Neuron (in vitro differentiated cells): ENCODE measurements at regions not wholly inside any gene's neighbourhood (a gene's known extent, or its start where the extent isn't known, plus 50 kb on each side); places are given as distances from the start of the nearest gene placed in this dataset.

Source experiments
- H2AFZ ChIP-seq: one replicate; pipeline ENCODE4 v1.6.1; 2013; ENCODE audit warnings: low read depth, mild to moderate bottlenecking, inconsistent platforms, low read length, moderate library complexity
- H3K27me3 ChIP-seq: one replicate; pipeline ENCODE4 v1.6.1; 2013; ENCODE audit warnings: low read length; ENCODE audit not compliant: insufficient read depth
- H3K36me3 ChIP-seq: one replicate; pipeline ENCODE4 v1.6.1; 2013; ENCODE audit warnings: low read length; ENCODE audit not compliant: insufficient read depth
- H3K4me1 ChIP-seq: one replicate; pipeline ENCODE4 v1.6.1; 2013; ENCODE audit warnings: low read length; ENCODE audit not compliant: insufficient read depth
- H3K4me3 ChIP-seq: 2 replicates; pipeline ENCODE4 v1.5.1; 2013; ENCODE audit warnings: mild to moderate bottlenecking, low read length, moderate library complexity
- H3K9me3 ChIP-seq: one replicate; pipeline ENCODE4 v1.6.1; 2013; ENCODE audit warnings: low read length

DNA sequence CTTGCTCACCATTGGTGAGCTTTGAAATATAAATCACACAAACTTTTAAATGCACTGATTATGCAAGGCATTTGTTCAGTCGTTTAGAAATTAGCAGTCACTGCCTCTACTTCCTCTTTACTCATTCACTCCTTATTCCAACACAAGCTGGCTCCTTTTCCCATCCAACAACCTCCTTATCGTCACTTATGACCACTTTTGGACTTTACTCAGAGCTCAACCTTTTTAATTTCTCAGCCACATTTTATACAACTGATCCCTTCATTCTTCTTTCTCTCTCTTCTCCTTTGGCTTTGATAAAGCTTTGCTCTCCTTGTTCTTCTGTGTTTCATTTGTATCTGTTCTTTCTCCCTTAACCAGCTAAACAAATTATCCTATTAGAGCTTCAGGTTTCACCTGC, 126.4 kb upstream of the PLEKHA5 start:
- Histone ChIP-seq H3K27me3 (no peaks in the 10 kb centered on the region), H3K36me3 (no peaks in the 10 kb centered on the region), H3K9me3 (no peaks in the 10 kb centered on the region), H3K4me3 (no peak overlapping the region), H2AFZ (no peak overlapping the region), H3K4me1 (peaks cover 11% of the 10 kb centered on the region)

DNA sequence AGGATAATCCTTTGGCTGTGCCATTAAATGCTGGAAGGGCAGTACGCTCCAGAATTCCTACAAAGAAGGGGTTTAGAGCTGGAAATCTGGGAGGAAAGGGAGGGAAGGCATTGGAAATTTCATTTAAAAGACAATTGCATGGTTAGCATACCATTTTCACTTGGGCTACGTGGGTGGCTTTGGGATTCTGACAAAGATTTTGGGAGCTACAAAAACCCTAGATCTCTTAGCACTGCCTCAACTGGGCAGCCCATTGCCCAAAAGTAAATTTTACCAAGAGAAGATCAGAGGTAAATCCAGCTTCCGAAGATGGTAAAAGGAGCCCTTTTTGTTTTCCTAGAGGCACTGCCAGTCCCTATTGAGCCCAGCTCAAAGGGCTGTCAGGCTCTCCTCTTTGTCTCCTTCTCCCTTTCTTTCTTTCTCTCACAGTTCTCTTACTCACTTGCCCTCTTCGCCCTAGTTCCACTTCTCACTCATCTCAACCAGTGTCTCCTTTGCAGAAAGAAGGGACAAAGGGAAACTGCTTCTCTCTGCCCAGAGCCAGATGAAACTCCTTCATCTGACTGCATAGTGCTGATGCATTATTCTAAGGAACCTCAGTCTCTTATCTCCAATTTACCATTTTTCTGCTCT, 125.4 kb upstream of the PLEKHA5 start:
- H3K36me3 ChIP-seq, result no peaks in the 10 kb centered on the region
- H3K4me3 ChIP-seq, result no peak overlapping the region
- H3K4me1 ChIP-seq, result peaks cover 7% of the 10 kb centered on the region
- H3K9me3 ChIP-seq, result no peaks in the 10 kb centered on the region
- no peak overlapping the region for H2AFZ ChIP-seq
- H3K27me3 ChIP-seq, result no peaks in the 10 kb centered on the region

DNA sequence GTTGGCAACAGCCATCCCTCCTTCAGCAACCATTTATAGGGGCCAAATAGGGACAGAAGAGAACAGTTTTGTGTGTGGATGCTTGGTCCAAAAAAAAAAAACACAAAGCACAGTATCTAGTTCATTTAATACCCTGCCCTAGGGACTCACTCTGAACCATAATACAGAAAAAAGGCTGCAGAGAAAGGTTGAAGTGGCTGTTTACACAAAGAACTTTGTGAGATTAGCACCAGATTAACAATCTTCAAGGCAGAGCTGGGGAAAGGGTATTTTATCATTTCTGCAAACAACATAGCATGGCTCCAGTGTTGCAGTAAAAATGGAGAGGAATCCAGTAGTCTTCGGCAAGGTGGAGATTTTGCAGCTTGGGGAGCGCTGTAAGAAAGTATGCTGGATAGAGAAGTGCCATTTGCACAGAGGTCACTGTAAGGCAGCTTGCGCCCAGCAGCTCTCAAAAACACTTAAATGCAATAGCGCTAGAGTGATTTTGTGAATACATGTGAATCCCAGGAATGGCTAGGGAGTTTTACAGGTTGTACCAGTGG, 124.2 kb upstream of the PLEKHA5 start:
- H3K4me3 ChIP-seq, result no peak overlapping the region
- H3K4me1 ChIP-seq, result peaks cover 7% of the 10 kb centered on the region
- H3K9me3 ChIP-seq, result no peaks in the 10 kb centered on the region
- H3K27me3 ChIP-seq, result no peaks in the 10 kb centered on the region
- H2AFZ ChIP-seq, result no peak overlapping the region
- no peaks in the 10 kb centered on the region for H3K36me3 ChIP-seq

DNA sequence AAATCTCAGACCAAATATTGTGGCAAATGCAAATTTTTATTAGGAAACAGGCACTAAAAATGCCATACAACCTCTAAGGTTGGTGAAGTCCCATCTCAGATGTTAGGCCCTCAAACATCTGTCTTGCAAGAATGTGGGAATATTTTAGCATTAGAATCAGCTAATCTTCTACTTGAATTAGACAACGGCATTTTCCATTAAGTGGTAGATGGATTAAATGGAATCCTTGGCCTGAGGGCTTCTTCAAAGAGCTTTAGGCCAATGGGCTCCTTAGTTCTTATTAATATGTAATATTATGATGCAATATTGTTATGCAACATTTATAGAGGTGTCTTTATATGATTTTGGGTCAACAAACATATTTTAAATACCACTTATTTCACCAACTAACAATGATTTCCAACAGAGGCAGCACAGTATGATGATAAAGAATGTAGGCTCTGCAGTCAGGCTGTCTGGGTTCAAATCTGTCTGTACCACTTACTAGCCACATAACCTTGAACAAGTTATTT, 122.9 kb upstream of the PLEKHA5 start:
- no peak overlapping the region for H2AFZ ChIP-seq
- H3K36me3 ChIP-seq, result no peaks in the 10 kb centered on the region
- no peaks in the 10 kb centered on the region for H3K9me3 ChIP-seq
- peaks cover 7% of the 10 kb centered on the region for H3K4me1 ChIP-seq
- H3K27me3 ChIP-seq, result no peaks in the 10 kb centered on the region
- no peak overlapping the region for H3K4me3 ChIP-seq

DNA sequence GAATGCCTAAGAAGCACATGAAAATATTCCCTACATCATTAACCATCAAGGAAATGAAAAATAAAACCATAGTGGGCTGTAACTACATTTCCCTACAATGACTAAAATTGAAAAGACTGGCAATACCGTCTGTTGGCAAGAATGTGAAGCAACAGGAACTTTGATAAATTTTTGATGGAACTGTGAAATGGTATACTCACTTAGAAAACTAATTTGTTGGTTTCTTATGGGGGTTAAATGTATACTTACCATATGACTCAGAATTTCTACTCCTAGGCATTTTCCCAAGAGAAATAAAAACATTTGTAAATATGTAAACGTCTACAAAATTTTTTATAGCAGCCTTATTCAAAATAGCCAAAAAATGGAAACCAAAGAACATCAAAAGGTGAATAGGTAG, 121.4 kb upstream of the PLEKHA5 start:
- peaks cover 7% of the 10 kb centered on the region for H3K4me1 ChIP-seq

DNA sequence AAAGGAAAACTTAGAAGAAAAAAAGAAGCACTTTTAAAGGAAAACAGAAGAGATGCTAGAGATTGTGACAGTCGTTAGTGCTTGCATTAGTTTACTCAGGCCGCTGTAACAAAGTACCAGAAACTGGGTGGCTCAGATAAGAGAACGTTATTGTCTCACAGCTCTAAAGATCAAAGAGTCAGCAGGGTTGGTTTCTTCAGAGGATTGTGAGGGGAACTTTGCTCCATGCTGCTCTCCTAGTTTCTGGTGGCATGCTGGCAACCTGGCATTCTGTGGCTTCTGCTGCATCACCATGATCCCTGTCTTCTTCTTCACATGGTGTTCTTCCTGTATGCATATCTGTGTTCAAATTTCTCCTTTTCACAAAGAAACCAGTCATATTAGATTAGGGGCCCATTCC, 119.4 kb upstream of the PLEKHA5 start:
- H3K4me3 ChIP-seq, result no peak overlapping the region
- H3K27me3 ChIP-seq, result no peaks in the 10 kb centered on the region
- no peaks in the 10 kb centered on the region for H3K9me3 ChIP-seq
- H2AFZ ChIP-seq, result no peak overlapping the region
- H3K4me1 ChIP-seq, result no peaks in the 10 kb centered on the region
- no peaks in the 10 kb centered on the region for H3K36me3 ChIP-seq

More for the DNA sequence above, 121.4 kb upstream of the PLEKHA5 start:
- H3K27me3 ChIP-seq, result no peaks in the 10 kb centered on the region
- H3K4me3 ChIP-seq, result no peak overlapping the region
- no peak overlapping the region for H2AFZ ChIP-seq
- H3K9me3 ChIP-seq, result no peaks in the 10 kb centered on the region
- H3K36me3 ChIP-seq, result no peaks in the 10 kb centered on the region

DNA sequence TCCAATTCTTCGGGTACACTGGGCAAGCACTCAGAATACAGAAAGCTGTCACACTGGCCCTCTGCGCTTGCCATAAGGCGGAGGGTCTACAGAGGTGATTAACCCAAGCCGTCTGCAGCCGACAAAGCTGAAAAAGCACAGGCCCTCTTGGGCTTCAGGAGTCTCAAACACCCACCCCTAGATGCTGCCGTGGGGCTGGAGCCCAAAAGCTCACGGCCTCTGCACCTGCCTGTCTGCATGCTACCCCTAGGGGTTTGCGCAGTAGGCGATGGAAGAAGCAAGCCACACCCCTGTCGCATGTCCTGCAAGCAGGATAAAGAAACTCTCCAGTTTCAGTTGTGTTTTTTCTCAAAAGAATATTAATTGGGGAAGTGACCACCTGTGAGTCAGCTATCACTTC, 118.8 kb upstream of the PLEKHA5 start:
- Histone ChIP-seq H2AFZ (no peak overlapping the region), H3K4me3 (no peak overlapping the region), H3K27me3 (no peaks in the 10 kb centered on the region), H3K9me3 (no peaks in the 10 kb centered on the region), H3K36me3 (no peaks in the 10 kb centered on the region), H3K4me1 (no peaks in the 10 kb centered on the region)

DNA sequence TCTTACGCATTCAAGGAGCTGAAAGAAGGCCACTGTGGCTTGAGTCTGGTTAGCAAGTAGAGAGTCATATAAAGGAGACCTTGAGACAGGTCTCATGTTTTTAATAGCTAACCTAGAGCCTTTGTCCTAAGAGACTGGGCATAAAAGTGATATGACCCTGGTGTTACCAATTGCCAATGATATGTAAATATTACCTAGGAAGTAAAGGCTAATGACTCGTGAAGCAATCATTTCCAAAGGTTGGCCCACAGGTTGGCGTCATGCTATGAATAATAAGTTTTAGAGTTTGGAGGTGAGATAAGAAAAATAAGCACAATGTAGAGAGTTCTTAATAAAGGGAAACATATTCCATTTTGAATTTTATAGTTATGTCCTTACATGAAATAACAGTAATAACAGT, 116.6 kb upstream of the PLEKHA5 start:
- no peaks in the 10 kb centered on the region for H3K27me3 ChIP-seq
- H3K36me3 ChIP-seq, result no peaks in the 10 kb centered on the region
- no peak overlapping the region for H2AFZ ChIP-seq
- H3K4me1 ChIP-seq, result no peaks in the 10 kb centered on the region
- no peak overlapping the region for H3K4me3 ChIP-seq
- no peaks in the 10 kb centered on the region for H3K9me3 ChIP-seq

DNA sequence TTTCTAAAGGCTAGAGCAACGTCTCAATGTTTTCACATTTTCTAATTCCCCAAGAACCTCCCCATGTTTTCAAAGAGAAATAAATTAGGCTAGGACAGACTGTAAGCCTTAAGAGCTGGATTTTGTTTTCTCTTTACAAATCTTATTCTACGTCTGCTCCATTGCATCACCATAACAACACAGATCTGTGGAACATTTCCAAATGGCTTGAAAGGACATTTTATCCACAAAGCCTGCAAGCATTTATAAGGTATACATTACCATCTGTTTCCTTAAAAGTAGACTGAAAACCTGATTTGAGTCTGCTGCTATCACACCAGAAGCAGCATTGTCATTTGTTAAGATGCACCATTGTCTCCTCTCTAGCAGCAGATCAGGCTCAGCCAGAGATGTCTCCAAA, 115.3 kb upstream of the PLEKHA5 start:
- H2AFZ ChIP-seq, result no peak overlapping the region
- H3K4me3 ChIP-seq, result no peak overlapping the region
- H3K4me1 ChIP-seq, result no peaks in the 10 kb centered on the region
- no peaks in the 10 kb centered on the region for H3K27me3 ChIP-seq
- H3K9me3 ChIP-seq, result no peaks in the 10 kb centered on the region
- no peaks in the 10 kb centered on the region for H3K36me3 ChIP-seq

DNA sequence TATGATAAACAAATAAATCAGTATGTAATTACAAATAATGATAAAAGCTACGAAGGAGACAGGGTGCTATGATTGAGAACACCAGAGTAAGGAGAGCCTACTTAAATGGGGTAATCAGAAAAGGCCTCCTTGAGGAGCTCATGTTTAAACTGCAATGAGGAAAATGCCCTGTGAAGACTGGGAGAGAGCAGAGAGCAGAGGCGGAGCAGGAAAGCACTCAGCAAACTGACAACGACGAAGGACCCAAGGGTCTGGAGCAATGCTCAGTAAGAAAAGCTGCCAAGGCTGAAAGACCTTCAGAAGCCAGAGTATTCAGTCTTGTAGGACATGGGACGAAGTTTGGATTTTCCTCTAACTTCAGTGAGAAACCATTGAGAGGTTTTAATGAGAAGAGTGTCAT, 114.2 kb upstream of the PLEKHA5 start:
- H3K36me3 ChIP-seq, result no peaks in the 10 kb centered on the region
- H3K4me3 ChIP-seq, result no peak overlapping the region
- no peaks in the 10 kb centered on the region for H3K9me3 ChIP-seq
- no peaks in the 10 kb centered on the region for H3K27me3 ChIP-seq
- no peak overlapping the region for H2AFZ ChIP-seq
- H3K4me1 ChIP-seq, result no peaks in the 10 kb centered on the region

DNA sequence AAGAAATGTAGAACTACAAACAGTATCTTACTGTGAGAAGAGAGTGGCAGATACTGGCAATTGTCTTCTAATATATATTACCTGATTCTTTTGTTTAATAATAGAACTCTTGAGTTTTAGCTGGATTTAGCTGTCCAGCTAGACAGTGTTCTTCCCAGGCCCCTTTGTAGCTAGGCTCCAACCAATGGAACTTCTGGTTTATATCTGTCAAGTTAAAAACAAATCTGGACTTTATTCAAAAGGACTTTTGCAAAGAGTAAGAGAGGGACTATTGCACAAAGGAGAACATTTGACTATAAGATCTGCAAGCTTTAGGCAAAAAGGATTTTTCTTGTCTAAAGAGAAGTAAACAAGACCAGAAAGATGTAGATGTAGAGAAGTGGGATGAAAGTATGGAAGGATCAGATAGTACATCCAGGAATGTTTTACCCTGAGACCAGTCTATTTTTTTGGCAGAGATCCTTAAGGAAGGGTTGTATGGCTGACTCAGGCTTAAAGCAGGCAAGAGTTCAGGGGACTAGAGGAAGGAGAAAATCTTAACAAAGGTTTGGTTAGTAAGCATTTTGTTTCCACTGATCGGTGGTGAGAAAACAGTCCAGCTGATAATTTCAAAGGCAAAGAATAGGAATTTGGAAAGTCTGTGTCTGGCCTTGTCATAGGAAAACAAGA, 111.1 kb upstream of the PLEKHA5 start:
- Histone ChIP-seq H3K36me3 (no peaks in the 10 kb centered on the region), H3K4me1 (no peaks in the 10 kb centered on the region), H3K4me3 (no peak overlapping the region), H3K9me3 (no peaks in the 10 kb centered on the region), H3K27me3 (no peaks in the 10 kb centered on the region), H2AFZ (no peak overlapping the region)

DNA sequence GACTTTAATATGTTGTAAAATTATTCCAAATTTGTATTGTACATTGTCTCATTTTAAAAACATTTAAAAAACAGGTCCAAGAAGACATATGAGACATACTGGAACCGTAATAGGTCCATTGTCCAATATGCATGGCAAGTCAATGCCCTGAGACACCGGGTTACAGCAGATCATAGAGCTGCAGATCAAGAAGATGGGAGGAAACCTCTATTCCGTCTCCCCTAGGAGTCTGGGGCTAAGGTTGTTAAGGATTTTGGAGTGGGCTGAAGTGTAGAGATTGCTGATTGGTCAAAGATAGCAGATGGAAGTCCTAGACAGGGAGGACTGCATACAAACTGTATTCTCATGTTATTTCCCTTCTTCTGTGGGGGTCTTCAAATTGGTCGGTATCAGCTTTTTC, 108.3 kb upstream of the PLEKHA5 start:
- Histone ChIP-seq H3K27me3 (no peaks in the 10 kb centered on the region), H2AFZ (no peak overlapping the region), H3K4me1 (peaks cover 8% of the 10 kb centered on the region), H3K36me3 (no peaks in the 10 kb centered on the region), H3K4me3 (no peak overlapping the region), H3K9me3 (no peaks in the 10 kb centered on the region)

DNA sequence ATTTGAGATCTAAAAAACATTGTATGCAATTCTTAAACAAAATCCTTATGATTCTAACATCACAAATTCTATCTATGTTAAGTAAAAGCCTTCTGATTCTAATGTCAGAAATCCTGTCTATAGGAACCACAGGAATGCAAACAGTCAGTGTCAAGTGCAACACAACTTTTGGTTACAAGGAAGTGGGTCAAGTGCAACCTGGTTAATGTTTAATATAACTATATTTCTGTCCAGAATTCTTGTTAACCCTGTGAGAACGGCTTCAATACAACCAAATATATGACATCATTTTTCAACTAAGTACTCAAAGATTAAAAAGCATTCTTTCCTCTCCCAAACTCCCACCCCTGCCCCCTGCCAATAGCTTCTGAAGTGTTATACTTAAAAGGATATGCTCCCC, 107.9 kb upstream of the PLEKHA5 start:
- H2AFZ ChIP-seq, result no peak overlapping the region
- no peaks in the 10 kb centered on the region for H3K36me3 ChIP-seq
- H3K27me3 ChIP-seq, result no peaks in the 10 kb centered on the region
- H3K4me3 ChIP-seq, result no peak overlapping the region
- H3K4me1 ChIP-seq, result peaks cover 12% of the 10 kb centered on the region
- H3K9me3 ChIP-seq, result no peaks in the 10 kb centered on the region
